Right lobe of liver (tissue), 6 donors: ENCODE measurements at regions not wholly inside any gene's neighbourhood (a gene's known extent, or its start where the extent isn't known, plus 50 kb on each side); places are given as distances from the start of the nearest gene placed in this dataset.

Experiments used
- ATAC-seq, 4 donors: fragments of 200-7000 bp; cut with Tn5 transposase; one replicate each; pipeline ENCODE4 v1.9.1; 2020; ENCODE audit warnings: mild to moderate bottlenecking in 4 of 4, moderate library complexity in 4 of 4
- DNase-seq, 3 donors: peaks; one replicate each; pipeline ENCODE4 v3.0.0-alpha.2; 2020
- H3K27ac ChIP-seq, 3 donors: fragments of 200-600 bp; one replicate each; pipeline ENCODE4 v1.8.0; 2022
- H3K27me3 ChIP-seq, 2 donors: fragments of 200-600 bp; one replicate each; pipeline ENCODE4 v1.8.0; 2022
- H3K36me3 ChIP-seq, 4 donors: fragments of 200-600 bp; sonication (generic) in 1 of 4; one replicate each; pipeline versions ENCODE4 v1.5.1 to v1.8.0; 2017 to 2022; ENCODE audit warnings: control low read depth in 1 of 4
- H3K4me1 ChIP-seq, 4 donors: fragments of 200-600 bp; sonication (generic) in 1 of 4; one replicate each; pipeline versions ENCODE4 v1.5.1 to v1.8.0; 2017 to 2022; ENCODE audit warnings: control low read depth in 1 of 4
- H3K4me3 ChIP-seq, 3 donors: fragments of 200-600 bp; one replicate each; pipeline ENCODE4 v1.8.0; 2022
- H3K9me3 ChIP-seq, 4 donors: fragments of 200-600 bp; sonication (generic) in 1 of 4; one replicate each; pipeline versions ENCODE4 v1.5.1 to v1.8.0; 2017 to 2022; ENCODE audit warnings: control low read depth in 1 of 4
- CTCF ChIP-seq, 4 donors: fragments of 200-600 bp in 3 of 4; fragments of 450-650 bp in 1 of 4; IDR thresholded peaks; one replicate each; pipeline versions ENCODE4 v1.5.1 to v1.8.0; 2016 to 2022; ENCODE audit warnings: antibody characterized with exemption in 4 of 4, mild to moderate bottlenecking in 2 of 4
- POLR2A ChIP-seq: fragments of 450-650 bp; IDR thresholded peaks from one replicate; pipeline ENCODE4 v1.6.1; 2017; ENCODE audit warnings: antibody characterized with exemption, mild to moderate bottlenecking
- WGBS: methylation state at CpG from one replicate; pipeline ENCODE4 v1.1.6; 2018; ENCODE audit warnings: low coverage, low lambda C conversion rate; ENCODE audit not compliant: insufficient coverage; ENCODE audit errors: missing lambda C conversion rate; 5-methylcytosine and 5-hydroxymethylcytosine counted together
- intact Hi-C, 2 donors: fragments of 100-400 bp; cut with DNase I; formaldehyde crosslinking; loops; one replicate each; pipeline versions ENCODE4 v1.11.2 to v1.14.1; 2022
- donor health status: DM: no; HTN: yes; CAD: no.
- donor health status: DM: no; HTN: no; CAD: no.
- donor health status: DM: no; HTN: no; CAD: no.
- donor health status: DM: no; HTN: yes; CAD: no.
- donor health status: DM: no; HTN: yes; CAD: no.

DNA sequence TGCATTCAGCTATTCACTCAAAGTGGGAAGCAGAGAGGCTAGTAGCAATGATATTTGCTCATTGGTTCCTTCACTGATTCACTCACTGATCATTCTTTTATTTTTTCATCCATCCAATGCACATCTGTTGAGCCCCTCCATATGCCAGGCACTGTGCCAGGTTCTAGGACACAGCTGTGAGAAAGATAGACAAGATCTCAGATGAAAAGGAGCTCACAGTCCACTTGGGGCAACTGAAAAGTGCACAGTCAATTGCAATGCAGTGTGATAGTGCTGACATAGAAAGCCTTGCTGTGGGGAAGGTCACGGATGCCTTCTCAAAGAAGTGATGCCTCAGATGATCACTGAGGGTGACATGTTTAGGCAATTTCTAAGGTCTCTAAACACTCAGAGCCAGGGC lies 262.3 kb downstream of the PTEN start:
- no peak overlapping the region for H3K27ac ChIP-seq
- intact Hi-C loops = no loop called here
- no peak overlapping the region for H3K4me3 ChIP-seq
- ATAC-seq (no peak), DNase-seq (no peak)
- no peaks in the 10 kb centered on the region for H3K9me3 ChIP-seq
- no peaks in the 10 kb centered on the region for H3K4me1 ChIP-seq
- H3K36me3 ChIP-seq = no peaks in the 10 kb centered on the region
- H3K27me3 ChIP-seq = no peaks in the 10 kb centered on the region
- TF ChIP-seq CTCF (IDR thresholded peaks at IDR 0.05) = no peak
- TF ChIP-seq POLR2A = no peak
- WGBS = 100% methylated on average over 1 of the region's 1 CpG

- H3K9me3 ChIP-seq = no peaks in the 10 kb centered on the region
- no peaks in the 10 kb centered on the region for H3K27me3 ChIP-seq
- TF ChIP-seq POLR2A = no peak
- TF ChIP-seq CTCF (IDR thresholded peaks at IDR 0.05) = no peak
- WGBS = 79% methylated on average over 1 of the region's 1 CpG
- no peak overlapping the region for H3K27ac ChIP-seq
- ATAC-seq = no peak
- no peak overlapping the region for H3K4me3 ChIP-seq
- no peaks in the 10 kb centered on the region for H3K4me1 ChIP-seq
- intact Hi-C loops = no loop called here
- H3K36me3 ChIP-seq = no peaks in the 10 kb centered on the region
- no peak for DNase-seq
Observed at GRCh38 chr10:88126699-88127098, 263.3 kb downstream of the PTEN start.

DNA sequence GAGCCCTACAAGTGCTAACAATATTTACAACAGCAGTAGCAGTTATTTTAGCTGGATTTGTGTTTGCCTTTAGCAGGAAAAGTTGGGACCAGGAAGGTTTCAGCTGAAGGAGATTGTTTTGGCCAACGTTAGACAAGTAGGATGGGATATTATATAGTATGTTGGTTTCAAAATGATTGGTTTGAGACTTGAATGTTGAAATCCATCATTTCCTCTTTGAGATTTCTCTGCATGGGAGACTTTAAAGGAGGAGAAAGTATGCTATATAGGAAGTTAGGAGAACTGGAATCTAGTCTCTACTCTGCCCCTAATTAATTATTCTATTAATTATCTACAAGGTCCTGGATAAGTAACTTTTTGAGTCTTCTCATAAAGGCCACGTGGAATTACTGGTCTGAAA lies 263.8 kb downstream of the PTEN start:
- Histone ChIP-seq H3K4me3 (no peak overlapping the region), H3K9me3 (no peaks in the 10 kb centered on the region), H3K36me3 (no peaks in the 10 kb centered on the region), H3K27me3 (no peaks in the 10 kb centered on the region), H3K27ac (no peak overlapping the region), H3K4me1 (no peaks in the 10 kb centered on the region)
- WGBS = 49% methylated on average over 2 of the region's 2 CpGs
- no peak for ATAC-seq
- DNase-seq = no peak
- TF ChIP-seq POLR2A (no peak), CTCF (IDR thresholded peaks at IDR 0.05) (no peak)
- intact Hi-C loops = no loop called here

- WGBS = 89% methylated on average over 1 of the region's 1 CpG
- DNase-seq (no peak), ATAC-seq (no peak)
- Histone ChIP-seq H3K4me1 (no peaks in the 10 kb centered on the region), H3K4me3 (no peak overlapping the region), H3K36me3 (no peaks in the 10 kb centered on the region), H3K27me3 (no peaks in the 10 kb centered on the region), H3K9me3 (no peaks in the 10 kb centered on the region), H3K27ac (no peak overlapping the region)
- no peak for TF ChIP-seq CTCF (IDR thresholded peaks at IDR 0.05)
- TF ChIP-seq POLR2A = no peak
- intact Hi-C loops = no loop called here
Observed at GRCh38 chr10:88127766-88128165, 264.3 kb downstream of the PTEN start.

GRCh38 chr10:88129013-88129412 lies 265.6 kb downstream of the PTEN start:
- Histone ChIP-seq H3K4me3 (no peak overlapping the region), H3K4me1 (no peaks in the 10 kb centered on the region), H3K27me3 (no peaks in the 10 kb centered on the region), H3K27ac (no peak overlapping the region), H3K36me3 (no peaks in the 10 kb centered on the region), H3K9me3 (no peaks in the 10 kb centered on the region)
- TF ChIP-seq CTCF (IDR thresholded peaks at IDR 0.05) (no peak), POLR2A (no peak)
- no peak for ATAC-seq
- WGBS = 83% methylated on average over 2 of the region's 2 CpGs
- intact Hi-C loops = no loop called here
- no peak for DNase-seq
